CD4-positive, alpha-beta T cell treated with Interleukin-4 for 1 hour (primary cell): ENCODE measurements at regions not wholly inside any gene's neighbourhood (a gene's known extent, or its start where the extent isn't known, plus 50 kb on each side); places are given as distances from the start of the nearest gene placed in this dataset.

Source experiments
- DNase-seq, 2 donors: peaks; one replicate each; pipeline ENCODE4 v3.0.0-alpha.2; 2020 to 2022

DNA sequence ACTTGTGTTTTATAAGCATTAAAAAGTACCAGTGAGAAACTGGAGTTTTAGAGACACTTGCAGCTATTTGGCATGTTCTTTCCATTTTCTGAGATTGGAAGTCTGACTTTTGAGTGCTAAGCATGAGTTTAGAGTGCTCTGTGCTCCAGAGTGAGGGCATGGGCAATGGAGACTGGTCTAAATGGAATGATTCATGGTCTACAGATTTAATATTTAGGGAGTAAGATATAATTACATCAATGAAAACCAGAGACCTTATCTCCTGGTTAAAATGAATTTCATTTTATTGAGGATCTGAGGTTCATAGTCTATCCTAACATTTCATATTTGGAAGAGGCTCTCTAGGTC, 135.9 kb upstream of the RPS23 start:
- no peak for DNase-seq

- DNase-seq, result no peak
Observed at GRCh38 chr5:82413302-82414040, 135.3 kb upstream of the RPS23 start.

- no peak for DNase-seq
Observed at GRCh38 chr5:82408033-82408432, 129.9 kb upstream of the RPS23 start.

DNA sequence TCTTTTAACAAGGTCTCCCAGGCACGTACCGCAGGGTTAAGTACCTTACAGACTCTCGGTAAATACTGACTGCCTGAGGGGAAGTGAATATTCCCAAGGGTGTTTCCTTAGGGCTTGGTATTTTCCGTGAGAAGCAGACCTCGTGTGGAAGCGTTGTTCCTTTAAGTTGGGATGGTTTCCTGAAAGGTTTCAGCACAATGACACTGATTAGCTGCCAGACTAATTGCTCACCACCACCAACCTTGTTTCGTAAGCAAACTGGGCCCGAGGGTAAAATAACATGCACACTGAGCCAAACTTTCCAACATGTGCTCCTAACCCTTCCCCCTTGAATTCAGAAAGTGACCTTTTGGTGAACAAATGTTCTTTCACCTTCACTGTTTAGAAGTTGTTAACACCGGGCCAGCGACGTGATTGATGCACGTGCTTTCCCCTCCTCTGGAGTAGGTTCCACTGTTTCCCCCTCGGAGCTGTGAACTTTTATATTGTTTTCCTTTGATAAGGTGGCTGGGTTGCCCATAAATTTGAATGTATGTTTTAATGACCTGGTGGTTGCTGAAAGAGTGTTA, 128.1 kb upstream of the RPS23 start:
- DNase-seq, result no peak

DNA sequence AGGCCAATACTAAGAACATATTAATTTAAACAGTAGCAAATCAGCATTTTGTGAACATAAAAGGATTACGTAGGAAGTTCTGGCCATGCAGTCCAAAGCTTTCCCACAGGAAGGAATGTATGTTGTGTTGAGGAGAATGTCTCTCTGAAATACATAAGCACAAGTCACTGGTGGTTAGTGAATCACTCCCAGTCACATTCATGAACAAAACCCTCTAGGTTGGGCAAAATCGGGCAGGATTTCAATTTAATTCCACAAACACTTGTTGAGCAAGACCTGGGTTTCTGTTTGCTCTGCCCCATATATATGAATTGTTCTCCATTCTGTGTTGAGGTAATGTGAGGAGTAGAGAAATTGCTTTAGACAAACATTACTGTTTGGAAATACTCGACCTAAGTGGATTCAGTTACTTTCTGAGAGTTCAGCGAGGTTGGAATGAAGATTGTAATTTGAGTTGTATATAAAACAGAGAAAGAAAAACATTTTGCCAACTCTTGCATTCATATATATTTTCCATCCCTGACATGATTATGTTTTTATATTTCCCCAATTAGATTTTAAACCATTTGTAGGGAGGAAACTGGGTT, 127.6 kb upstream of the RPS23 start:
- DNase-seq, result no peak

- no peak for DNase-seq
Observed at GRCh38 chr5:82405161-82405560, 127.0 kb upstream of the RPS23 start.

DNA sequence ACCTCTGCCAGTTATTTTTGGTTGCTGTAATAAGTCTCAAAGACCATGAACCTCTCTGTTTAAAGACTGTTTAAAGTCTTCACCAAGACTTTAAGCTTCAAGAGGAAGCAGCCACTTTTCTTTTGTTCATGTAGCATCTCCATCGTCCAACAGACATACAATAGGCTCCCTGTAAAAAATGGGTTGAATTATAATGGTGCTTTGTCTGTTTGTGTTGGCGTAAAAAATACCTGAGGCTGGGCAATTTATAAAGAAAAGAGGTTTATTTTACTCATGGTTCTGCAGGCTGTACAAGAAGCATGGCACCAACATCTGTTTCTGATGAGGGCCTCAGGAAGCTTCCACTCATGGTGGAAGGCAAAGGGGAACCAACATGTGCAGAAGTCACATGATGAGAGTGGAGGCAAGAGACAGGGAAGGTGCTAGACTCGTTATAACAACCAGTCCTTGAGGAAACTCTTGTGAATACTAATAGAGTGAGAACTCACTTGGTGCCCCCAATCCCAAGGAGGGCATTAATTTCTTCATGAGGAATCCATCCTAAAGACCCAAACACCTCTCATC, 126.3 kb upstream of the RPS23 start:
- DNase-seq, result no peak

- DNase-seq, result no peak
Observed at GRCh38 chr5:82403724-82404123, 125.6 kb upstream of the RPS23 start.

DNA sequence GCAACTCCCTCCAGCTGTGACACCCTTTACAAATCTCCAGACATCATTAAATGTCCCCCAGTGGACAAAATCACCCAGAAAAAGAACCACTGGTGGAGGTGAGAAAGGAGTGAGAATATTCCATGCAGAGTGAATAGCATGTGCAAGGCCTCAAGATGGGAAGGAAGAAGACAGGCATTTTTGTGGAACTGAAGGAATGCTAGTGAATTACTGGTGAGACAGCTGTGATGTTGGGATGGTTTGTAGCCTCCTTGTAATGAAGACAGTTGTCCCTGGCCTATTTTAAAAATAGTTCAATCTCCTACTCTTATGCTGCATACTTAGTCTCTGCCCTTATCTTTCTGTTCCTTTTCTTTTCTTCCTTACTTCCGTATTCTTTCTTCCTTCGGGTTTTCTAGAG, 124.9 kb upstream of the RPS23 start:
- DNase-seq, result no peak

DNA sequence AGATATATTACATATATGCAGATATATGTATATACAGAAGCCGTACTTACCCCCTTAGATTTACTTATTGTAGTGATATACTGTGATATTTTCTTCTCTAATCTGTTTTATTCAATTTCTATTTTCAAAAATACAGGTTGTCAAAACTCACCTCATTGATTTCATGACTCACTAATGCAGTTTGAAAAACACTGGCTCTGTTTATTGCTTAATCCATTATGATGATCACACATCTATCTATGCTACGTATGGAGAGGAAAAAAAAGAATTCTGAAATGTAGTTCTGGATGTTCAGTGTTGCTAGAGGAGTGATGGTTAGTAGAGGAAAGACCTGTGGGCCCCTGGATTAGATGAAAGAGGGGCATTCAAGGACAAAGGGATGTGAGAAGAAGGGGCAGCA, 121.0 kb upstream of the RPS23 start:
- DNase-seq, result no peak

DNA sequence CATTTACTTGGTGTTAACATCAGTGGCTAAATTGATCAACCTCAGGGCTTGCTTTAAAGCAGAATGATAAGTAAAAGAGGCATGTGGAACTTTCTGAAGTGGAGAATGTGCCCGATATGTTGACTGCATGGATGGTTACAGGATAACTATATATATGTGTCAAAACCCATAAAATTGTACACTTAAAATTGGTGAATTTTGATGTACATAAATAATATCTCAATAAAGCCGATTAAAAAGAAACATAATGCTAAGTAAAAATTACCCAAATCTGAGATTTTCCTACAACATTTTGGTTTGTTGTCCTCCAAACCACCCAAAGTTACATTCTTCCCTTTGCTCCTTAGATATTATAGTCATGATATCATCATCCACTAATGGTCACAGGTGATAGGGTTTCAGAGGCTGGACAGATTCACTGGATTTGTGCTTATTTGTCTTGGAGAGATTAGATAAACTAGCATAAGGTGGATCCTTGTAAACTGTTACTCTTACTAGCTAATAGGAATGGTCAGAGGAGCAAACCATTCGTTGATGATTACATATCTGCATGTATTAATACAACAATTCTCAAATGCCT, 119.7 kb upstream of the RPS23 start:
- DNase-seq, result no peak

- DNase-seq, result no peak
Observed at GRCh38 chr5:82396871-82397514, 118.8 kb upstream of the RPS23 start.

DNA sequence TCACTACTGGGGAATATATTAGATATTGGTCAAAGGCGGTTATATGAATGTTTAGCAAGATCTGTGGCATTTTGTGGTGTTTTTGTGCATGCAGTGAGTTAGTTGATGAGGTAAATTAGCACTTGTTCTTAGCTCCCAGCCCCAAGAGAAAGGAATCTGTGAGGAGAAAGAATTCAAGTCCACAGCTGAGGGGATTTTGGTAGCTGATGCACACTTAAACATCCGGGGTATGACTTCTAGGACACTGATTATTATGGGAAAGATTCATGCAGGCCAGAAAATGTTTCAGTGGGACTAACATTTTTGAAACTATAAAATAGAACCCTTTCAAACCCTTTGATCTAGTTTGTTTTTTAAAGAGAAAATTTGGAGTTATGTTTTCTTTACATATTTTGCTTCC, 118.2 kb upstream of the RPS23 start:
- DNase-seq, result no peak

GRCh38 chr5:82393951-82394350, 115.8 kb upstream of the RPS23 start:
- no peak for DNase-seq

GRCh38 chr5:82390088-82390487, 111.9 kb upstream of the RPS23 start:
- no peak for DNase-seq

DNA sequence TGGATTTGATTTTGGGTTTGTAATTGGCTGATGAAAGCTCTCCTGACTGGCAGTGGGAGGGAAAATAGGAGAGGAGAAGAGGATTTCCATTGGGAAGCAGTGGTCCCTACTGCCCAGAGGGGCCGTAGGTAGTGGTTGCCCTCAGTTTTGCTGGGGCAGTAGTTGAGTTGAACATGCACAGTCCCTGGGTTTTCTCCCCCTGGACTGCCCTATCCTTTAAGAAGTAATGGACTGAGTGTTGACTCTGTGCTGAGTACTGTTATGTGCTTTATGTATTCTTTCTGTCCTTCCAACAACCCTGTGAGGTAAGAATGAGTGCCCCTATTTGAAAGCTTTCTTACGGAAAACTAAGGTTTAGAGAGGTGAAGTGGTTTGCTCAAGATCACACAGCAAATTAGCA, 111.2 kb upstream of the RPS23 start:
- no peak for DNase-seq

- no peak for DNase-seq
Observed at GRCh38 chr5:82388181-82388580, 110.0 kb upstream of the RPS23 start.

DNA sequence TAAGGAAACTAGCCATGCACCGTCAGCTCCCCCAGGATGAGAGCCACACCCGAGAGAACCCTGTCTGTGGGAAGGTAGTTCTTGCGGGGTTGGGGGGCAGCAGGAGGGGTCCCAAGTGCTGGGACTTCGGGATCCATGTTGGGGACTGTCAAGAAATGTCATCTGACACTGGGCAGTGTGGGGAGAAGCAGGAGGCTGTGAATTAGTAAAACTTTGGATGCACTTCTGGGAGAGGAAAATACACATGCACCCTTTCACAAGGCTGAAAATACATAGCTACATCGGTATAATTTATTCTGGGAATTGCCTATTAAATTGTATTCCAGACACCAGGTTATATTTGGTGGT, 109.6 kb upstream of the RPS23 start:
- DNase-seq, result no peak

DNA sequence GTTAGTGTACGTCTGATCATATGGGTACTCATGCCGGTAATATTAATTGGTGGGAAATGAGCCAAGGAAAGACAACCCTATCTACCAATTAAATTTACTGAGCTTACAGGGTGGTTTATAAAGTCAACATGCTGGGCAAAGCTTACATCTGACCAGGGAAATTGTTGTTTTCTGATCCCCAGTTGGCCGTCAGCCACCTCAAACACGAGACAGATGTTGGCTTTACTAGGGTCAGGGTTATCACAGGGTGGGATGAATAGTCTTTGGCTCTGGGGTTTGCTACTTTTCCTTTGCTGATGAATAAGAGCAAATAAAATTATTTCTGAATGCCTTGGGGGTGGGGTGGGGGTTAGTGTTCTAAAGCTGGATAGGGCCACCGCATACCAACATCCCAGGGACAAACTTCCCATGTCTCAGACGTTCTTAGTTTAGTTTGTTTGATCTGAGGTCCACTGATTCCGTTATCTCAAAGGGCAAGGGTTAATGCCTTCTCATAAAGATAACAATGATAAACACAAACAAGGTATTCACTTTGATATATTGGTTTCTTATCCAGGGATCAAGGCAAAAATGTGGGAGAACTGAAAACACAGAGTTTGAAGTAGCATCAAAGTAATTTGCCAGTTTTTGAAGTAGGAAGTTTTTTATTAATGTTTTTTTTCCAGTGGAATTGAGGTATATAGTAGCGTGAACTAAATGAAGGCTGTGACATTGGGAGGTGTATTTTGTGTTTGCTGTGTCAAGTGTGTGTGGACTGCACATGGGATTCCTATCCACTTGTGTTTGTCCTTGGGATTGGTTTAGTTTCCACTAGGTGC, 109.1 kb upstream of the RPS23 start:
- DNase-seq, result no peak

GRCh38 chr5:82386576-82386975, 108.4 kb upstream of the RPS23 start:
- no peak for DNase-seq

GRCh38 chr5:82384034-82384750, 106.0 kb upstream of the RPS23 start:
- no peak for DNase-seq

GRCh38 chr5:82381591-82381990, 103.4 kb upstream of the RPS23 start:
- no peak for DNase-seq
